ENCODE measurements at regions not wholly inside any gene's neighbourhood (a gene's known extent, or its start where the extent isn't known, plus 50 kb on each side); places are given as distances from the start of the nearest gene placed in this dataset.

- TF ChIP-seq CTCF (tag by site-specific recombination; IDR thresholded peaks at IDR 0.05) (peak; percentile 81), ZNF639 (tag by site-specific recombination; IDR thresholded peaks at IDR 0.05) (no peak), YY1 (tag by site-specific recombination; IDR thresholded peaks at IDR 0.05) (no peak), KLF16 (tag by site-specific recombination; IDR thresholded peaks at IDR 0.05) (no peak)
Observed at GRCh38 chr17:20944014-20944865, 98.6 kb downstream of the USP22 start.

Measured in HEK293 (cell line).